Hepatocyte (in vitro differentiated cells): ENCODE measurements at regions not wholly inside any gene's neighbourhood (a gene's known extent, or its start where the extent isn't known, plus 50 kb on each side); places are given as distances from the start of the nearest gene placed in this dataset.

Experiments
- EZH2phosphoT487 ChIP-seq: fragments of 200-600 bp; sonication (generic); IDR thresholded peaks from one replicate; pipeline ENCODE4 v1.6.1; 2018; ENCODE audit warnings: antibody characterized with exemption, mild to moderate bottlenecking, low read depth, moderate library complexity; ENCODE audit not compliant: unreplicated experiment, severe bottlenecking
- TF ChIP-seq, protein P1 (sequence below): fragments of 200-600 bp; sonication (generic); IDR thresholded peaks from 2 replicates; pipeline ENCODE4 v1.5.1; 2016; ENCODE audit warnings: antibody characterized with exemption, mild to moderate bottlenecking; ENCODE audit not compliant: poor library complexity

DNA sequence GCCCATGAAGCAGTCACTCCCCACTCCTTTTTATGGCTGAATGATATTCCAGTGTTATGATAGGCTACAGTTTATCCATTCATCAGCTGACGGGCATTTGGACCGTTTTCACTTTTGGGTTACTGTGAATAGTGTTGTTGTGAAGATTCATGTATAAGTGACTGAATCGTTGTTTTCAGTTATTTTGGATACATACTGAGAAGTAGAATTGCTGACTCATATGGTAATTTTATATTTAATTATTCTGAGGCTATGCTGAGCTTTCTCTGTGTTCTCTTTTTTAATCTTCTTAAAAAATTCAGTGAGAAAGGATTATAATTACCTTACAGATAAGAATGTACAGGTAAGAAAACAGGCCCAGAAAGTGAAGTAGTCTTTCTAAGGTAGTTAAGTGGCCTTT lies 117.9 kb upstream of the MPHOSPH6 start:
- TF ChIP-seq, protein P1, sequence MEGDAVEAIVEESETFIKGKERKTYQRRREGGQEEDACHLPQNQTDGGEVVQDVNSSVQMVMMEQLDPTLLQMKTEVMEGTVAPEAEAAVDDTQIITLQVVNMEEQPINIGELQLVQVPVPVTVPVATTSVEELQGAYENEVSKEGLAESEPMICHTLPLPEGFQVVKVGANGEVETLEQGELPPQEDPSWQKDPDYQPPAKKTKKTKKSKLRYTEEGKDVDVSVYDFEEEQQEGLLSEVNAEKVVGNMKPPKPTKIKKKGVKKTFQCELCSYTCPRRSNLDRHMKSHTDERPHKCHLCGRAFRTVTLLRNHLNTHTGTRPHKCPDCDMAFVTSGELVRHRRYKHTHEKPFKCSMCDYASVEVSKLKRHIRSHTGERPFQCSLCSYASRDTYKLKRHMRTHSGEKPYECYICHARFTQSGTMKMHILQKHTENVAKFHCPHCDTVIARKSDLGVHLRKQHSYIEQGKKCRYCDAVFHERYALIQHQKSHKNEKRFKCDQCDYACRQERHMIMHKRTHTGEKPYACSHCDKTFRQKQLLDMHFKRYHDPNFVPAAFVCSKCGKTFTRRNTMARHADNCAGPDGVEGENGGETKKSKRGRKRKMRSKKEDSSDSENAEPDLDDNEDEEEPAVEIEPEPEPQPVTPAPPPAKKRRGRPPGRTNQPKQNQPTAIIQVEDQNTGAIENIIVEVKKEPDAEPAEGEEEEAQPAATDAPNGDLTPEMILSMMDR = no peak
- TF ChIP-seq EZH2phosphoT487 = no peak
